A673 (cell line): ENCODE measurements at regions not wholly inside any gene's neighbourhood (a gene's known extent, or its start where the extent isn't known, plus 50 kb on each side); places are given as distances from the start of the nearest gene placed in this dataset.

Experiments used
- EZH2 ChIP-seq: fragments of 200-600 bp; sonication (generic); IDR thresholded peaks from 2 replicates; pipeline ENCODE4 v1.6.1; 2017; ENCODE audit warnings: borderline replicate concordance, low read depth, mild to moderate bottlenecking, mixed read lengths, antibody characterized with exemption, low read length; ENCODE audit not compliant: poor library complexity, severe bottlenecking
- TF ChIP-seq, protein P1 (sequence below): fragments of 300-800, 200-600 bp; sonication (generic); conservative IDR thresholded peaks from 2 replicates; pipeline ENCODE4 v1.5.1; 2017; ENCODE audit warnings: low read depth, mild to moderate bottlenecking, antibody characterized with exemption, low read length, moderate library complexity, mixed read lengths

DNA sequence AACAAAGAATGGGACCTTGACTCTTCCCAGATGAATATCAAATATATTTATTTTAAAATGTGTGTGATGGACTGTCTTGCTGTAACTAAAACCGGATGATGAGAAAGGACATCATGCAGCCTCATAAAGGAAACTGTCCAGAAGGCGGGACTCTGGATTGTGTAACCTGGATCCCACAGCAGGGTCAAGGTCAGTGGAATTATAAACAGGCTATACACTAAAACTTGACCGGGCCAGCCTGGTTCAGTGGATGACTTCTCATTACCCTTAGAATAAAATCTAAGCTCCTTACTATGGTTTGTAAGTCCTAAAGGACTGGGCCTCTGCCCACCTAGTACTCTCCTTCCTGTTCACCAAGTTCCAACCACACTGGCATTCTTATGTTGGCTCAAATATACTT lies 280.3 kb downstream of the ELAVL2 start:
- no peak for TF ChIP-seq EZH2
- TF ChIP-seq, protein P1, sequence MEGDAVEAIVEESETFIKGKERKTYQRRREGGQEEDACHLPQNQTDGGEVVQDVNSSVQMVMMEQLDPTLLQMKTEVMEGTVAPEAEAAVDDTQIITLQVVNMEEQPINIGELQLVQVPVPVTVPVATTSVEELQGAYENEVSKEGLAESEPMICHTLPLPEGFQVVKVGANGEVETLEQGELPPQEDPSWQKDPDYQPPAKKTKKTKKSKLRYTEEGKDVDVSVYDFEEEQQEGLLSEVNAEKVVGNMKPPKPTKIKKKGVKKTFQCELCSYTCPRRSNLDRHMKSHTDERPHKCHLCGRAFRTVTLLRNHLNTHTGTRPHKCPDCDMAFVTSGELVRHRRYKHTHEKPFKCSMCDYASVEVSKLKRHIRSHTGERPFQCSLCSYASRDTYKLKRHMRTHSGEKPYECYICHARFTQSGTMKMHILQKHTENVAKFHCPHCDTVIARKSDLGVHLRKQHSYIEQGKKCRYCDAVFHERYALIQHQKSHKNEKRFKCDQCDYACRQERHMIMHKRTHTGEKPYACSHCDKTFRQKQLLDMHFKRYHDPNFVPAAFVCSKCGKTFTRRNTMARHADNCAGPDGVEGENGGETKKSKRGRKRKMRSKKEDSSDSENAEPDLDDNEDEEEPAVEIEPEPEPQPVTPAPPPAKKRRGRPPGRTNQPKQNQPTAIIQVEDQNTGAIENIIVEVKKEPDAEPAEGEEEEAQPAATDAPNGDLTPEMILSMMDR: no peak
